GM12873 (cell line): ENCODE measurements at regions not wholly inside any gene's neighbourhood (a gene's known extent, or its start where the extent isn't known, plus 50 kb on each side); places are given as distances from the start of the nearest gene placed in this dataset.
A peak's percentile ranks its signal among the peaks of the same experiment; 100 is the strongest.

Experiments
- TF ChIP-seq, protein P1 (sequence below): IDR thresholded peaks from 2 replicates; pipeline ENCODE4 v1.5.1; 2012; ENCODE audit warnings: low read depth, mild to moderate bottlenecking, moderate library complexity, low read length, control low read depth; ENCODE audit not compliant: insufficient read depth; ENCODE audit errors: missing control alignments

DNA sequence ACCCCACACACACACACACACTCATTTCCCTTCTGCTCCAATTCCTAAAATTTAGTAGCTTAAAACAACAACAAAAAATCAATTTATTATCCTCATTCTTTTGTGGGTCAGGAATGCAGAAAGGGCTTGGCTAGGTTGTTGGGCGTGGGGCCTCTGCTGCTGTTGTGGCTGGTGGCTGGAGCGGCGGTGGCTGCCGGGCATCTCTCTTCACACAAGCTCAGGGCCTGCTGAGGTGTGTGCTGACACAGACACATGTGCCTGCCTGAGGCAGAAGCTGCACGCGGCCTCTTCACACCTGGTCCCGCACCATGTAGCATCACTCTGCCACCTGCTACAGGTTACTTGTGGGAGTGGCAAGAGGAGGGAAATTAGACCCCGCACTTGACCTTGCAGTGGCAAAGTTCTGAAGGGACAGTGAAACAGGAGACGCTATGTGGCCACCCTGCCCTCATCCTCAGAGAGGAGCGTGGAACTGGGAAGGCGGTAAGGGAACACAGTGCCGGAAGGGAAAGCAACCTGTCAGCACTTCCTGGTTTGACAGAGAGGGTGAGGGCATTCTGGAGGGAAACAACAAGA is 64.0 kb upstream of the PRR20G start:
- TF ChIP-seq, protein P1, sequence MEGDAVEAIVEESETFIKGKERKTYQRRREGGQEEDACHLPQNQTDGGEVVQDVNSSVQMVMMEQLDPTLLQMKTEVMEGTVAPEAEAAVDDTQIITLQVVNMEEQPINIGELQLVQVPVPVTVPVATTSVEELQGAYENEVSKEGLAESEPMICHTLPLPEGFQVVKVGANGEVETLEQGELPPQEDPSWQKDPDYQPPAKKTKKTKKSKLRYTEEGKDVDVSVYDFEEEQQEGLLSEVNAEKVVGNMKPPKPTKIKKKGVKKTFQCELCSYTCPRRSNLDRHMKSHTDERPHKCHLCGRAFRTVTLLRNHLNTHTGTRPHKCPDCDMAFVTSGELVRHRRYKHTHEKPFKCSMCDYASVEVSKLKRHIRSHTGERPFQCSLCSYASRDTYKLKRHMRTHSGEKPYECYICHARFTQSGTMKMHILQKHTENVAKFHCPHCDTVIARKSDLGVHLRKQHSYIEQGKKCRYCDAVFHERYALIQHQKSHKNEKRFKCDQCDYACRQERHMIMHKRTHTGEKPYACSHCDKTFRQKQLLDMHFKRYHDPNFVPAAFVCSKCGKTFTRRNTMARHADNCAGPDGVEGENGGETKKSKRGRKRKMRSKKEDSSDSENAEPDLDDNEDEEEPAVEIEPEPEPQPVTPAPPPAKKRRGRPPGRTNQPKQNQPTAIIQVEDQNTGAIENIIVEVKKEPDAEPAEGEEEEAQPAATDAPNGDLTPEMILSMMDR = no peak

DNA sequence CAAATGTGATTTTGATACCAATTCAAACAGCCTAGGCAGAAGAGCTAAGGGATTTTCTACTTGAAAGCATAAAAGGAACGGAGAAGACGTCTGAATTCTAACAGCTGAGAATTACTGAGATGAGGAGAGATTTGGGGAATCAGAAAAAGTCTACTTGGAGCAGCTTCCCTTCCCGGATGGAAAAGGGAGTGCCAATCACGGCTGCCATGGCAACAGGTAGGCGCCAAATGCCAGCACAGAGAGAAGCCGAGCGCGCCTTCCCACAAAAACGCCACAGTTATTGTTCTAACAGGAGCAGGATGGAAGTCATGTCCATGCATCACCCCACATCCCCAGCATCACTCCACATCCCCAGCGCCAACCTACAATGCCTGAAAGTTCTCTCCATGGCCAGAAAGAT is 63.5 kb upstream of the PRR20G start:
- TF ChIP-seq, protein P1 = no peak

- TF ChIP-seq, protein P1 = no peak
These were observed 62.6 kb upstream of the PRR20G start for GRCh38 chr3:127350172-127351050.

DNA sequence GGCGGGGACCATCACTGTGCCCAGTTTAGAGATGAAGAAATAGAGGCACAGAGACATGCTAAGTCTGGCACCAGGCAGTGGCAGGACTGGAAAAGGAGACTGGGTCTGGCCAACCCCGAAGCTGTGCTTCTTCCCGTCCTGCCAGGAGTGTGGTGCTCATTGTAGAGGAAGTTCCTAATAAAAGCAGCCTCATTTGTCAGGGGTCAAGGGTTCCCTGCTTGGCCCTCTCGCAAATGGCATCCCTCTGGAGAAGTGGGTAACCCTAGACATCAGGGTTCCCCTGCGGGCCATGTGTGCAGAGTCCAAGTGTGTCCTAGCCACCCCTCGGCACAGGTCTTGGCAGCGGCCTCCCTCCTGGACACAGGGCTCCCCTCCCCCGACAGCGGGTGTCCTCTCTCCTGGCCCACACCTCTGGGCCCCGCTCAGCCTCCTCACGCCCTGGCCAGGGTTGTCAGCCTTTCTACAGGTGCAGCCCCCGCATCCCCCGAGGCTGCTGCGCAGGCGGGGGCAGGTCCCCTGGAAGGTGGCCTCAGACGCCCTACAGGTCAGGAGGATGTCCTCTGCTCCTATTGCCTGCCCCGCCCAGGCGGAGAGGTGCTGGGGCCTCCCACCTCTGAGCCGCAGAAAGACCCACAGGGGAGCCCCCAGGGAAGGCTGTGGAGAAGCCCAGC is 61.8 kb upstream of the PRR20G start:
- TF ChIP-seq, protein P1 = no peak

DNA sequence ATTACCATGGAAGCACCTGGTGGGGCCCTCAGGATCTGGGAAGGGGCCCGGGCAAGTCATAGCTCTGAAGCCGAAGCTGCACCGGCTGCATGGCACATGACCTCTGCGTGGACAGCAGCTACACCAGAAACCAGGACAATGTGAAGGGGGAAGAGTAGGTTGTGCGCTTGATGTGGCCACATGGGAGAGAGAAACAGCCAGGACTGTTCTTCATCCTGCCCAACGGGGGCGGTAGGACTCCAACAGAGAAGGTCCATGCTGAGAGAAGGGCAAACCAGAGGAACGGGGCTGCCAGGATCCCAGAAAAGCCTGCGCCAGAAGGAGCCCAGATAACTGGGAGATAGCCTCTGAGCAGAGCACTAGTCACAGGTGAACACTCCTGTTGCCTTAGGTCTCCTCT is 54.9 kb upstream of the PRR20G start:
- TF ChIP-seq, protein P1 = peak; percentile 32

DNA sequence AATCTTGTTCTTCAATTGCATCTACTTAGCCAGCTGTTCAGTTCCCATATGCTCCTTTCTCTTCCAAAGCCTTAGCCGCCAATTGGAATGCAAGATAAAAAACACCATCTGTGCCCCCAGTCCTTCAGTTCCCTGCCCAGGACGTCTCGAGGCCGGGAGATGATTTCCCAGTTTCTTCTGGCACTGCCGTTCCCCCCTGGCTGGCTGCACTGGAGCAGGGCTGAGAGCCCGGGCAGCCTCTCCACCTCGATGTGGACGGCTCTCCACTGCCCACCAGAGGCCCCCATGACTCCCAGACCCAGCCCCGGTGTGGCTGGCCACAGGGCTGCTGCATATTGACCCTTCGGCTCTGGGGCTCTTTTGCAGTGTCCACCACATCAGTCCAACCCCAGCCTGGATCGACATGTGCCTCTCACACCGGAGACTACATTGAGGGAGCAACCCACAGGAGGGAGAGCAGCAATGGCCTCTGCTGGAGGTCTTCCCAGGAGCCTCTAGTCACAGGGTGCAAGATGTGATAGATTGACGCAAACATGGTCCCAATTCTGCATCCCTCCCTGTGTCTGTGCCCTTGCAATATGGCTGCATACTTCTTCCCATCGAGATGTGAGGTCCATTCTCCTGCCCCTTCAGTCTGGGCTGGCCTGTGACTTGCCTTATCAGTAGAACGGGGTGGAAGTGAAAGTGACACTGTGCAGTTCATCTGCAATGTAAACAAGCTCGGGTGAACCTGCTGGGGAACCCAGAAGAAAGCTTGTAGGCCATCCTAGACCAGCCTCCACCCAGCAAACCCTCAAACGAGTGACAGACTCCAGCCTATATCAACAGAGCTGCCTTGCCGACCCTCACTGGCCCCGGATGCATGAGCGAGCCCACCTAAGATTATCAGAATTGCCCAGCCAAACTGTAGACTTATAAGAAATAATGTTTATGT is 52.3 kb upstream of the PRR20G start:
- TF ChIP-seq, protein P1 = no peak
